ENCODE measurements at regions not wholly inside any gene's neighbourhood (a gene's known extent, or its start where the extent isn't known, plus 50 kb on each side); places are given as distances from the start of the nearest gene placed in this dataset.
A peak's percentile ranks its signal among the peaks of the same experiment; 100 is the strongest.

DNA sequence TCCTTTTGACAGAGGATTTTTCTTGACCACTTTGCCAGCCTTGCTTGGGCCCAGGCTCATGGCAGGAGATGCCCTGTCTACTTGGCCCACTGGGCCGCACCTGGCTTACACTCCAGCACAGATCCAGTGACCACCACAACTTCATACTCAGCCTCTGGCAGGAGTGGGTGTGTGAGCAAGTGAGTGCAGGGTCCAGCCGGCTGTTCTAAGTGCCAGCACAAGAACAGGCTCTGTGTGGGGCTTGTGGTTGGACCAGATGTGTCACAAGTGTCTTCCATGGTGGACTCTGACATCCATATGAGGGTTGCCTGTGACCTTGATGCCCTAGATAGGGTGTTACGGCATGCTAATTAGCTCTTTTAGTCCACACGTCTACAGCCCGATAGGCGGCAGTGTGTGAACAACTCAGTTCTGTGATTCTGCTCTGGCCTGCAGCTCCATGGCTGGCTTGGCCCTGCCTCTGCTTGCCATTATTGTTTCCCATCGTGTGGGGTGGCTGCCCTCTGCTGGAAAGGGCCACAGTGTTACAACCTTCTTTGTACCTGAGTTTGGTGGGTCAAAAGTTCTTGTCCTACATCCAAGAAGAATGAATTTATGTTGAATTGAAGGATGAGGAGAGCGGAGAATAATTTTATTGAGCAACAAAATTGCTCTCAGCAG lies 1089.1 kb downstream of the SLC6A15 start:
- DNase-seq (ENCODE audit: low spot score), result peak; percentile 3

DNA sequence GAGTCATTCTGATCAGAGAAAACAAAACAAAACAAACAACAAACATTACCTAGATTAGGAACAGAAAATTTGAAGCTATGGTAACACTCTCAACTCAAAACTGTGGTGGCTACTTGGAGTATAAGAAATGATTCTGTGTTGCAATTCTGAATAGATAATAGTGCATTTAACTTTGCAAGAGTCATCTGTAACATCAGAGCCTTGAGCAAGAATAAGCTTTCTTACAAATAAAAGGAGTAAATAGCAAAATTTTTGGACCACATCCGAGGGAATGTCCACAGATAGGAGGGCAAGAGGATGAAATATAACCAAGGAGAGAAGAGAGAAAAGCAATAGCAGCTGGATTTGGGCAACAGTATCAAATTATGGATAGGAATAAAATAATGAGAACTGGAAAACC lies 1090.6 kb downstream of the SLC6A15 start:
- DNase-seq (ENCODE audit: low spot score), result no peak

DNA sequence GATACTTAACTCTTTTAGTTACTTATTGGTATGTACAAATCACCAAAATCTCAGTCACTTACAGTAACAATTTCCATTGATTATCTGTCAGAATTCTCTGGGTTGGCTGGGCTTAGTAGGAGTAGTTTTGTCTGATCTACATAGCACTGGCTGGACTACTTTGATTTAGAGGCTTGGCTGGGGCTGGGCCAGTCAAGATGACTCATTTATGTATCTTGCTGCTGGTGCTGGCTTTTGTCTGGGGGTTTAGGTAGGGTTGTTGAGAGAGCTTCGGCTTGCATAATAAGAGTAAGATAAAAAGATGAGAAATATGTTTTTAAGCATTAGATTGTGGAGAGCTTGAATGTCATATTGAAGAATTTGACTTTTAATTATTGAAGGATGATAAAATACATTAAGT lies 1093.7 kb downstream of the SLC6A15 start:
- DNase-seq (ENCODE audit: low spot score), result peak; percentile 45

DNA sequence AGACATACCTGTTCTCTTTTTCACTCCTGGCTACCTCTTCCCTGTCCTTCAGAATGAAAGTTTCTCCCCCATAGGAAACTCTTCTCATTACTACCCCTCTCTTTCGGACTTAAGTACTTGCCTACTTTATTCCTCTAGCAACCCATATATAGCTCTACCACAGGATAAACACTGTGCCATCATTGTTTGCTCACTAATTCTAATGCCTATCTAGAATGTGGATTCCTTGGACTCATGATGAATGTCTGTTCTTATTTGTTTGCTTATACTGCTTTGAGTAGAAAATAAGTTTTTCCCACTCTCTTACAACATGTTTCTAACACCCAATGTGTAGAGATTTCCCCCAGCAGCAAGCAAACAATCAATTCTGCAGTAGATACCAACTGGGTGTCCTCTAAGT lies 1094.9 kb downstream of the SLC6A15 start:
- DNase-seq (ENCODE audit: low spot score), result no peak

DNA sequence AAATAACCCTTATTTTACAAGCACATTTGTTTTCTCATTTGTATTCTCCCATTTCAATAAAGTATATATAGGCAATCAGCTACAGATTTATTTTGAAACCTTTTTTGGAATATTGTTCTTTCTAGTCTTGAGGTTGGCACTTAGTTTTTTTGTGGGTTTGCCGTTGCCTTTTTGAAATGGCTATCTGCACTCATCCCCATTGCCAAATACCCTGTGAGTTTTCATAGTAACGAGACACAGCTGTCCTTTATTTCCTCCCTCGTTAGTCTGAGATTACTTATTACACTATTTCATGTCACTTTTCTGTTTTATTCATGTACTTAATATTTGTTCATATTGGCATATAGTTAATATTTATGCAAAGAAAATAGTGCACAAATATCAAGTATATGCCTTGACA lies 1104.0 kb downstream of the SLC6A15 start:
- DNase-seq (ENCODE audit: low spot score), result no peak

DNA sequence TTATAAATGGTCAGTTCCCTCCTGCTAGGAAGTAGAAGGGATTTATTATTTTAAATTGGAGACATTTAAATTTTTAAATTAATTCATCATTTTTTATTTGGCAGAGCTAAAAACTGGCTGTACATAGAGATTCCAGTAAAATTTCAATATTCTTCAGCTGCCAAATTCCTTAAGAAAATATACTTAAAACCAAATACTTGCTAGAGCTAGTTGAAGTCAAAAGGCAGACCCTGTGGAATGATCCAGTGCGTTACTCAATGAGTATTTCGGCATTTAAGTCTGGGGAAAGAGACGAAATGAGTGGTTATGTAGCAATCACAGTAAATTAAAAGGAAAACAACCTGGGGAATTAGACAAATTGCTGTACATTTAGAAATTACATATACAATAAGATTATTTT lies 1104.7 kb downstream of the SLC6A15 start:
- no peak for DNase-seq (ENCODE audit: low spot score)

DNA sequence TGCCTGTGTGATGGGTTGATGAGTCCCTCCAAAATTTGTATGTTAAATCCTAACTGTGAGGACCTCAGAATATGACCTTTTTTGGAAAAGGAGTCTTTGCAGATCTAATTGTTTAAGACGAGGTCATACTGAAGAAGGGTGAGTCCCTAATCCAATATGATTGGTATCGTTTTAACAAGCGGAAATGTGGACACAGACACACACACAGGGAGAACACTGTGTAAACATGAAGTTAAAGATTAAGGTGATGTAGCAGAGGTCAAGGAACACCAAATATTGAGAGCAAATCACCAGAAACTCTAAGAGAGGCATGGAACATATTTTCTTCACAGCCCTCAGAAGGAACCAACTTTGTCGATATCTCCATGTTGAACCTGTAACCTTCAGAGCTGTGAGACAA lies 1106.7 kb downstream of the SLC6A15 start:
- no peak for DNase-seq (ENCODE audit: low spot score)

DNA sequence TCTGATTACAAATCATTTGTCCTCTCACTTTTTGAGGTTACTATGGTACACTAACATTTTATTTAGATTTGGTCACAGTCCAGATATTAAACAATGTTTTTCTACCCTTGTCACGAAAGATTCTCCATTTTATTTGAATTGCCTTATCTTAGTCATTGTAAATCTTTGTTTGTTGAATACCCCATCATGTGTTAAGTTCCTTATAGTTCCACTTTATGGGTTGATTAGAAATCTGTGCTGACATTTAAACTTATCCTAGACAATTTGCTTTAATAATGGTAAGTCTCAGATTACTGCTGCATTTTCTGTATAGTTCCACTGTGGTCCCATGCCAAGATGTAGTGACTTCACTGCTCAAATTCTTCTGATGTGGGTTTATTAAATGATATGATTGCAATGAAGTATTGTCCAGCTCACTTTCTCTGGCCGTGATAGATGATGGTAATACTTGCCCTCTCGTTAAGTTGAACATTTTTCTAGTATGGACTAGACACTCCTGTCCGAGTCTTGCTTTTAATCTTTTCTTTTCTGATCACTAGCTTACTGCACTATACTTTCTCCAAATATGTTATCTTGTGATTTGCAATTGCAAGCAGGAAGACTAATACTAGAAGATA lies 1107.3 kb downstream of the SLC6A15 start:
- DNase-seq (ENCODE audit: low spot score), result no peak

DNA sequence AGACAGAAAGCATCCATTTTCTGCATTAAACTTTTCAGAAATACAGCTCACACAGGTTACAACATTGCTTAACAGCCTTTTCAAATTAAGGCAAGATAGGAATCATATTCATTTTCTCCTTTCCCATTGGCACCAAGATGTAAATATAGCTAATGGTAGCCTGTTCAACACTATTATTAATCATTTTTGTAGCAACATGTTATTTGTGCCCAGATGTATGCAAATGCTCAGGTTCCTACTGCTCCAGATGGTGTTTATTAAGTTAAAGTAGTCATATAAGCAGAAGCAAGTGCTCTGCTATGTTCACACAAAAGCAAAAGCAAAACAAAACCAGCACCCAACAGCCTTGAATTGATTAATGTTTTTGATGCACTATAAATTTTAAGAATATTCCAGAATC lies 1110.6 kb downstream of the SLC6A15 start:
- DNase-seq (ENCODE audit: low spot score), result no peak

DNA sequence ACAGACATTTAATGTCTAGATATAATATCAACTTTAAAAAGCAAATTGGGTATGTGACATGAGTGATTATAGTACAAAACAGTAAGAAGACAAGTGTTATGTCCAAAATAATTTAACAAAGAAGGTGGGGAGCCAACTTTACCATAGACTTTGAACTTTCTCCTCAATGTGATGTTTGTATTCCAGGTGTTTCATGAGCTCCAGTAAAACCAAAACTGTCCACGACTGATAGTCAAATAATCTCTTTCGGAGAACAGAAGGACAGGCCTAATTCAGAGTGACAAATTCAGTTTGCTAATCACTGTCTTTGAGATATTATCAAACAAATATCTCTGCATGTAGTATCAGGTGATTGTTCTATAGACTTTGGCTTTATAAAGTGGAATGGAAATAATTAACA lies 1112.6 kb downstream of the SLC6A15 start:
- no peak for DNase-seq (ENCODE audit: low spot score)

DNA sequence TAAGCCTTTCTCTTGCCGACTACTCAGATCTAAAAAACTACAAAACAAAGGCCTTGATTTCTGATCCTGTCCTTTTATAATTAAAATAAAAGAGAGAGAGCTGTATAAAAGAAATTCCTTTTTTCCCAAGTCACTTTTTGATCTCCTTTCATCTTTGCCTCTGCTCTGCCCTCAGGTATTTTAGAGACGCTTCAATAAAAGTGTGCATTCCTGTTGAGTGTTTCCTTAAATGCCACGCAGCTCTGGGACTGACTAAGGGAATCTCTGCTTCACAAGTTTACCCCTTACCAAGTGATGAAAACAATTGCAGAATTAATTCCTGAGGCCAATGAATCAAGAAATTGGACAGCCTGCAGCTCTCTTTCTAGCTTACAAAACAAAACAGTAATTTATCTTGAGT lies 1109.8 kb downstream of the TMTC2 start:
- no peak for DNase-seq (ENCODE audit: low spot score)

DNA sequence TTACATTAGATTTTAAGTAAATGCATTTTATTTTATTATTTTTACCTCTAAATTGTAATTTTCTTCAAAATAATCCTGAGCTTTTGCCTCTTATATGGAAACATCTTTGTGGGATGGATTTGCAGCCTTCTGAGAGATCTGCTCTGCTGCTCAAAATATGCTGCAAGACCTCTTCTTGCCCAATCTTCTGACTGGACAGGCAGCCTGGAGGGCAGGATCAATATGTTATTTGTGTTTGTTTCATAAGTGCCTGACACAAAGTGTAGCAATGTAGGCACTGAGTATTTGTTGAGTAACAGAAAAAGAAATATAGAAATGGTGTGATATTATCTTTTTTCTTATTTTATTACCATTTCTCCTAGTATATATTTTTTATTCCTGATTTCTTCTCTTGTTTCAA lies 1106.9 kb downstream of the TMTC2 start:
- DNase-seq (ENCODE audit: low spot score), result no peak

DNA sequence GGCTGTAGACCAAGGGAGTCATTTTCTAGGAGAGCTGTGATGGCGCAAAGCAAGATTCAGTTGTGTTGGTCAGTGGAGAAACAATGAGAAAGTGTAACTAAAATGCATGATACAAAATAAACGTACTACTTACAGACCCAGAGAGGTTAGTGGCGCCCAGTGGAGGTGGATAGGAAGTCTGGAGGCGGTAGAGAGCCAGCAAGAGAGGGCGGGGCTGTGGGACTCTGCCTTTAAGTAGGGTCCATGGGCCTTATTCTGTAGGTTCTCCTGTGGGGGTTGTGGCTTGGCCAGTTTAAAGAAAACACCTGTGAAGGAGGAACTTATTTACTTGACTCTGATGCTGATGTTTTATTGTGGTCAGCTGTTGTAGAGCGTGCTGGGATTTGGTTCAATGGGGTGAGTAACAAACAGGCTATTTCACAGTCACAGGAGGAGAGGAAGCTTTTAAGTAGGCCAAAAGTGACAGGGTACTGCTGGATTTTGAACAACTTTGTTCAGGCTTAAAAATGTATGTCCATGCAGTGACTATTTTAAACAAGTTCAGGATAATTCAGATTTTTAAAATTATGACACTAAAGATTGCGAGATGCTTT lies 1097.7 kb downstream of the TMTC2 start:
- DNase-seq (ENCODE audit: low spot score), result no peak

DNA sequence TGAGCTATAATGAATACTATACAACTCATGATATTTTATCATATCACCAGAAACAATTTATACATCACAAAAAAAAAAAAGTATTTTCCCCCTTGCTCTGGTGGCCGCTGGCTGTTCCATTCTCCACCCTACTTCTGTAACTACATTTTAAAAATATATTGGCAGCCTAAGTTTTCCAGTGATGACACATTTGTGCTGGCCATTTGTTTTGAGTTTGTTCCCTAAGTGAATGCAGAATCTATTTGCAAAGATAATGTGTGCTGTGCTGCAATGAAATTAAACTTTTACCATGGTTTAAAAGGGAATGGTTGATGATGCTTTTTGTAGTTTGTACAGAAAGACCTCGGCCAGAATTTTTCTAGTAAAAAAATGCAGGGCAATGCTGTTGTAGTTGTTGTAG lies 1092.8 kb downstream of the TMTC2 start:
- DNase-seq (ENCODE audit: low spot score), result no peak

DNA sequence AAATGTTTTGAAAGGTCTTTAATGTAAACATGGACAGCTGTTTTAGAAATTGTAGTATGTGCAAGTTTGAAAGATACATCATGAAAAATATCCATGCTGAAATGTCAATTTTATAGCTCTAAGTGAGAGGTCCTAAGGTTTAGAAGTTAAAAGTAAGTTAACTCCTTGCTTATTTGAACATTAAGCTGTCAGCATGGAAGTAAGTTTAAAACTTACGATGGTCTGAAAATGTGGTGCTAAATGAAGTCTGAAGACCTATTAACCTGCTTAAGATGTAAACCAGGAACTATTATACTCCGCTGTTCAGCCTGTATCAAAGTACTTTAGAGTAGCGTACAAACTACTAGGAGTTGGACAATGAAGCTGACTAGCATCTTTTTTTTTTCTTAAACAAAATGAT lies 1082.4 kb downstream of the TMTC2 start:
- DNase-seq (ENCODE audit: low spot score), result no peak

DNA sequence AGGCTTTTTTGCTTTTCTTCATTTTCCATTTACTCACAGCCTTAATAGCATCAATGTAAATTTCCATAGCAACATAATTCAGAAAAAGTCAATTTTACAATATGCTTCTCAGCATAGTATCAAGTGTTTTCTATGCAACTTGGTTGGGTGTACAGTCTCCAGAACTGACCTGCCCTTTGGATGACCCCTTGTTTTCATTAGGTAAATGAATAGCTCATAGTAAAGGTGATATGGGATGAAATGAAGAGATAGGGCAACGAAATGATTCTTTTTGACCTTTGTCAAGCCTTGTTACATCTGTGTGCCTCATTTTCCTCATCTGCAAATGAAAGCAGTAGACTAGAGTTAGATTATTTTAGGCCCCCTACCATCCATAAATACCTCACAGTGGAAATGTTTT lies 1081.0 kb downstream of the TMTC2 start:
- no peak for DNase-seq (ENCODE audit: low spot score)

DNA sequence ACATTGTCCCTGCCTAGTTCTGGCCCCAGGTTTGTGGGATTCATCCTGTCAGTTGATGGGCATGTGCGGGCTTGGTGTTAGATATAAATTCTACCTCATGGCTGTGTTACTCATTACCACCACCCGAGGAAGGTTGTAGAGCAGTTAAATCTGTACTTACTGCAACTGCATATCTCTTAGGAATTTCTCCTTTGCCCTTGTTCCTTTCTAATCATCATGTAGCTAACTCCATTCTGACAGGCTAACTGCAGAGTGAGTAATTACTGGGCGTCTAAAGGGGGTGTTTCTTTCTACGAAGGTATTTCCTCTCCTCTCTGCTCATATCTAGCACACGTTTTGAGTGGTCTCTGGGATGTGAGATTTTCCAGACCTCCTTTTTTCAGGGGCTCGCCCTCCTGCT lies 1076.7 kb downstream of the TMTC2 start:
- no peak for DNase-seq (ENCODE audit: low spot score)

DNA sequence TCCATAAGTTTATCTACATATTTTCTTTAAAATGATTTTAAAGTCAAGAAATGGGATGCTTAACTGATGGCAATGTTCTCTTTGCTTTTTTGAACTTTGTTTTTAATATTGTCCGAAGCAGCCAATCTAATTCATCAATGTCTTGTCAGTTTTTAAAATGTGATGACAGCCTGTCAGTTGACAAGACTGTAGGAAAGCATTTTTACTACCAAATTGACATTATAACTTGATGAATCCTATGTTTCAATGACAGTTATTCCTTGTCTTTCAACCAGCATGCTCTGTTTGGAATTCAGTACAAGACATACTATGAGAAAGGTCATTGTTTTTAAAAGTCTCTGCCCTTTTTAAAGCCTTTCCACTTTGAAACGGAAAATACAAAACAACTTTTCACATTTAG lies 1073.2 kb downstream of the TMTC2 start:
- no peak for DNase-seq (ENCODE audit: low spot score)

DNA sequence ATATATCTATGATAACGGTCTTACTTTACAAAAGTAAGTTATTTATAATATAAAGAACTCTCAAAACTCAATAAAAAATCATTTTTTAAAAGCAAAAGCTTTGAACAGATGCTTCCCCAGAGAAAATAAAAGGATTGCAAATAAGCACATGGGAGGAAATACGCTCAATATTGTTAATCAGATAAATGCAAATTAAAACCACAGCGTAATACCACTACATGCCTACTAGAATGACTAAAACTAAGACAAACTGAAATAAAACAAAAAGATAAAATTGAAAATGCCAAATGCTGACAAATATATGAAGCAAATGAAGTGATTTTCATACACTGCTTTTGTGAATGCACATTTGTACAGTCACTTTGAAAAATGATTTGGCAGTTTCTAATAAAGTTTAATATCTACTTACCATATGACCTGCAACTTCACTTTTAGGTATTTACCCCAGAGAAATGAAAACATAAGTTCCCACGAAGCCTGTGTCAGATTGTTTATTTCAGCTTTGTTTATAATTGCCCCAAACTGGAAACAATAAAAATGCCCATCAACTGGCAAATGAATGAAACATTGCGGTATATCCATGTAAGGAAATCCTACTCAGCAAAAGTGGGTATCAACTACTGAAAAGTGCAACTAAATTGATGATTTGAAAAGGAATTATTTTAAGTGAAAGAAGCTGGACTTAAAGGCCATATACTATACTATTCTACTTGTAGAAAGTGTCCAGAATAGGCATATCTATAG lies 1072.4 kb downstream of the TMTC2 start:
- no peak for DNase-seq (ENCODE audit: low spot score)

DNA sequence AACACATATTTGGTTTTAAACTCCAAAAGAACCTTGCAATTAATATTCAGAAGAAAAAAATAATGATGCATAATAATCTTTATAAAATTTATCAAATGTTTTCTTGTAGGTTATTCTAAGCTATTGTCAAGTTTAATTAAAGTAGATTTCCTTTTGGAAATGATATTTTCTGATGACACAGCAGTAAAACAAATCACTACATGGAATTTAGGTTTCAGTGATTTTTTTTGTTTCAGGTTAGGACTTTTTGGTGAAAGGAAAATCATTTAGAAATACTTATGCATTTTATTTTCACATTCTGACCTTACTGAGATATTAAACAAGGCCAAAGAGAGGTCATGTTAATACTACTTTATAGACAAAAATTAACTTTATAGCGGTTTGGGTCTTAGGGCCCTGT lies 1067.2 kb downstream of the TMTC2 start:
- no peak for DNase-seq (ENCODE audit: low spot score)

DNA sequence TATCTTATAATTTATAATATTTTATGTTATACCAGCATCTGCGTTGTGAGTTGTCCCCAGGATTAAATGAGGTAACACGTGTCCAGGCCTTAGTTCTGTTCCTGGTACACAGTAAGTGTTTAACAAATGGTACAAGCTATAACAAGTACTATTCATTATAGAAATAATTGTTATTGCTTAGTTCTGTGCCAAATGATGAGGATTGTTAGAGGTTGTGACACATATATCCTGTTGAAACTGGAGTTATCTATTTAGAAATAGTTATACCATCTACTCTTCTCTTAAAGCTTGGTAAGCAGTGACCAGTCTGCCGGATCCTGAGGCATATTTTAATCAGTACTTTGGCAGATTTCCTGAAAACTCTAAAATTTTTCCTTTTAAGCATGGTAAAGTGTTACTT lies 1066.5 kb downstream of the TMTC2 start:
- no peak for DNase-seq (ENCODE audit: low spot score)

DNA sequence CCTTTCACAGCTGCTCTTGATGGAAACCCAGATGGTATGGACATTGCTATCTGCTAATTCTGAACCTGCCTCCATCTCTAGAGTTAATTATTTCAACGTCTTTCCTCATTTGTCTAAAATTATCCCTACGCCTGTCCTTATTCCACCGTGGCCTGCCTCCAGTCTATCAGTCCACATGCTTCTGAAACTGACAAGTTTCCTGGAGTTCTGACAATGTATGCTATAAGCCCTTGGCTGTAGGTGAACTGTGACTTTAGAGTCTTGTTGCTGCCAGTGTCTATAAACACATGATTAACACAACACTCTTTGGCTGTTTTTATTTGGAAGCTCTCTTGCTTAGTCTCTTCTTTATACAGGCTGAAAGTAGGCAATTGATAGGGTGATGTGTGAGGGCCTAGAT lies 1052.9 kb downstream of the TMTC2 start:
- DNase-seq (ENCODE audit: low spot score), result no peak

DNA sequence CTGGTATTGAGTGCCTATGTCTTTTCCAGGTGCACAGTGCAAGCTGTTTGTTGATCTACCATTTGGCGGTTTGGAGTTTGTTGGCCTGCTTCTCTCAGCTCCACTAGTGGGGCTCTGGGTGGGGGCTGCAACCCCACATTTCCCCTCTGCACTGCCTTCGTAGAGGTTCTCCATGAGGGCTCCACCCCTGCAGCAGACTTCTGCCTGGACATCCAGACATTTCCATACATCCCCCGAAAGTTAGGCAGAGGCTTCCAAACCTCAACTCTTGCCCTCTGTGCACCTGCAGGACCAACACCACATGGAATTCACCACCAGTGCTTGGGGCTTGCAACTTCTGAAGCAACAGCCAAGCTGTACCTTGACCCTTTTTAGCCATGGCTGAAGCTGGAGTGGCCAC lies 1024.1 kb downstream of the TMTC2 start:
- DNase-seq (ENCODE audit: low spot score), result no peak
